HEK293 (cell line): ENCODE measurements at regions not wholly inside any gene's neighbourhood (a gene's known extent, or its start where the extent isn't known, plus 50 kb on each side); places are given as distances from the start of the nearest gene placed in this dataset.

ENCODE experiments used
- CTCF ChIA-PET: fragments of 350-600 bp; formaldehyde crosslinking; extraction: SDS; loops from one replicate; lab custom pipeline; 2021; ENCODE audit warnings: antibody characterized with exemption; lab: Yijun Ruan, JAX
- POLR2A ChIA-PET: fragments of 300-600 bp; formaldehyde crosslinking; extraction: SDS; loops from one replicate; lab custom pipeline; 2020; ENCODE audit warnings: antibody characterized with exemption, inconsistent platforms; lab: Yijun Ruan, JAX
- H3K27ac ChIP-seq: fragments of 200-500 bp; sonication (Bioruptor generic); 2 replicates; pipeline ENCODE4 v1.5.1; 2014; ENCODE audit warnings: low read depth, low read length, control low read depth, inconsistent platforms; ENCODE audit errors: extremely low read depth
- H3K36me3 ChIP-seq, 2 experiments: fragments of 200-500 bp in 1 of 2; sonication (Bioruptor generic) in 1 of 2; 1 replicate in 1 of 2; 2 replicates in 1 of 2; pipeline ENCODE4 v1.5.1; 2014 to 2017; ENCODE audit warnings: inconsistent platforms in 2 of 2, low read length in 2 of 2; ENCODE audit not compliant: control insufficient read depth in 2 of 2, insufficient read depth in 1 of 2
- H3K4me1 ChIP-seq: fragments of 200-500 bp; sonication (Bioruptor generic); 2 replicates; pipeline ENCODE4 v1.5.1; 2014; ENCODE audit warnings: mild to moderate bottlenecking, low read length, inconsistent platforms; ENCODE audit not compliant: control insufficient read depth, insufficient read depth
- H3K4me3 ChIP-seq: 2 replicates; pipeline ENCODE4 v1.5.1; 2011; ENCODE audit warnings: low read depth, mild to moderate bottlenecking, control low read depth, low read length, moderate library complexity
- H3K9me3 ChIP-seq: fragments of 200-500 bp; sonication (Bioruptor generic); 2 replicates; pipeline ENCODE4 v1.5.1; 2014; ENCODE audit warnings: low read depth, low read length, inconsistent platforms; ENCODE audit not compliant: control insufficient read depth, insufficient read depth
- BCL11A ChIP-seq: fragments of 450-650 bp; formaldehyde crosslinking; IDR thresholded peaks from 2 replicates; pipeline ENCODE4 v1.5.1; 2016; ENCODE audit warnings: low read depth, missing biosample characterization, missing genetic modification characterization
- BCL6B ChIP-seq: fragments of 450-650 bp; formaldehyde crosslinking; IDR thresholded peaks from 2 replicates; pipeline ENCODE4 v1.5.1; 2017; ENCODE audit warnings: missing biosample characterization, missing genetic modification characterization
- GLI4 ChIP-seq: fragments of 450-650 bp; formaldehyde crosslinking; IDR thresholded peaks from 2 replicates; pipeline ENCODE4 v1.5.1; 2016; ENCODE audit warnings: missing biosample characterization, missing genetic modification characterization
- PRDM1 ChIP-seq: fragments of 450-650 bp; formaldehyde crosslinking; IDR thresholded peaks from 2 replicates; pipeline ENCODE4; 2016; ENCODE audit warnings: missing biosample characterization, missing genetic modification characterization
- REST ChIP-seq: fragments of 450-650 bp; formaldehyde crosslinking; IDR thresholded peaks from 2 replicates; pipeline ENCODE4 v1.5.1; 2016; ENCODE audit warnings: missing biosample characterization, missing genetic modification characterization
- SETDB1 ChIP-seq: IDR thresholded peaks from one replicate; pipeline ENCODE4 v1.6.1; 2017; ENCODE audit warnings: mild to moderate bottlenecking, low read length, moderate library complexity, mixed read lengths; ENCODE audit not compliant: insufficient read length
- WT1 ChIP-seq: fragments of 450-650 bp; formaldehyde crosslinking; IDR thresholded peaks from 2 replicates; pipeline ENCODE4 v1.5.1; 2016; ENCODE audit warnings: missing biosample characterization, missing genetic modification characterization
- ZBTB10 ChIP-seq: fragments of 450-650 bp; formaldehyde crosslinking; IDR thresholded peaks from 2 replicates; pipeline ENCODE4 v1.5.1; 2016; ENCODE audit warnings: missing biosample characterization, missing genetic modification characterization
- ZNF10 ChIP-seq: fragments of 450-650 bp; formaldehyde crosslinking; IDR thresholded peaks from 2 replicates; pipeline ENCODE4 v1.5.1; 2017; ENCODE audit warnings: missing biosample characterization, missing genetic modification characterization
- ZNF112 ChIP-seq: fragments of 450-650 bp; formaldehyde crosslinking; IDR thresholded peaks from 2 replicates; pipeline ENCODE4 v1.5.0; 2017; ENCODE audit warnings: missing biosample characterization, missing genetic modification characterization
- ZNF132 ChIP-seq: fragments of 450-650 bp; formaldehyde crosslinking; IDR thresholded peaks from 2 replicates; pipeline ENCODE4 v1.5.1; 2017; ENCODE audit warnings: missing biosample characterization, missing genetic modification characterization, borderline replicate concordance
- ZNF2 ChIP-seq: fragments of 450-650 bp; formaldehyde crosslinking; IDR thresholded peaks from 2 replicates; pipeline ENCODE4 v1.5.1; 2016; ENCODE audit warnings: missing biosample characterization, missing genetic modification characterization
- ZNF214 ChIP-seq: fragments of 450-650 bp; formaldehyde crosslinking; IDR thresholded peaks from 2 replicates; pipeline ENCODE4 v1.5.1; 2017; ENCODE audit warnings: missing biosample characterization, mild to moderate bottlenecking, missing genetic modification characterization, borderline replicate concordance
- ZNF354C ChIP-seq: fragments of 450-650 bp; formaldehyde crosslinking; IDR thresholded peaks from 2 replicates; pipeline ENCODE4 v1.5.1; 2016; ENCODE audit warnings: missing biosample characterization, missing genetic modification characterization, low read depth, borderline replicate concordance
- ZNF366 ChIP-seq: fragments of 450-650 bp; formaldehyde crosslinking; conservative IDR thresholded peaks from 2 replicates; pipeline ENCODE4 v1.5.1; 2016; ENCODE audit warnings: missing biosample characterization, missing genetic modification characterization
- ZNF433 ChIP-seq: fragments of 450-650 bp; formaldehyde crosslinking; IDR thresholded peaks from 2 replicates; pipeline ENCODE4 v1.5.1; 2016; ENCODE audit warnings: missing biosample characterization, missing genetic modification characterization, low read depth
- ZNF48 ChIP-seq: fragments of 450-650 bp; formaldehyde crosslinking; IDR thresholded peaks from 2 replicates; pipeline ENCODE4 v1.5.1; 2016; ENCODE audit warnings: missing biosample characterization, missing genetic modification characterization
- ZNF513 ChIP-seq: fragments of 450-650 bp; IDR thresholded peaks from 2 replicates; pipeline ENCODE4 v1.5.1; 2018; ENCODE audit warnings: missing biosample characterization, missing genetic modification characterization
- ZNF518A ChIP-seq: fragments of 450-650 bp; formaldehyde crosslinking; conservative IDR thresholded peaks from 2 replicates; pipeline ENCODE4 v1.5.1; 2016; ENCODE audit warnings: low read depth, missing biosample characterization, missing genetic modification characterization
- ZNF571 ChIP-seq: fragments of 450-650 bp; formaldehyde crosslinking; IDR thresholded peaks from 2 replicates; pipeline ENCODE4 v1.5.0; 2017; ENCODE audit warnings: missing biosample characterization, missing genetic modification characterization
- ZNF629 ChIP-seq: fragments of 450-650 bp; formaldehyde crosslinking; IDR thresholded peaks from 2 replicates; pipeline ENCODE4 v1.5.1; 2017; ENCODE audit warnings: missing biosample characterization, missing genetic modification characterization
- ZNF664 ChIP-seq: fragments of 450-650 bp; formaldehyde crosslinking; IDR thresholded peaks from 2 replicates; pipeline ENCODE4 v1.5.1; 2016; ENCODE audit warnings: missing biosample characterization, missing genetic modification characterization

GRCh38 chr10:83522456-83522855 is 616.9 kb upstream of the GHITM start (continued):
- TF ChIP-seq ZNF518A (tag by site-specific recombination): no peak
- TF ChIP-seq ZNF132 (tag by site-specific recombination): no peak
- TF ChIP-seq PRDM1: no peak
- no peak for TF ChIP-seq SETDB1
- no peak for TF ChIP-seq ZNF48
- no peak for TF ChIP-seq BCL11A (tag by site-specific recombination)
- no peak for TF ChIP-seq ZNF366 (tag by site-specific recombination)
- TF ChIP-seq ZNF2 (tag by site-specific recombination): no peak
- no peak for TF ChIP-seq ZBTB10 (tag by site-specific recombination)
- TF ChIP-seq ZNF112 (tag by site-specific recombination): no peak
- TF ChIP-seq WT1 (tag by site-specific recombination): no peak
- TF ChIP-seq REST: no peak
- TF ChIP-seq ZNF513 (tag by site-specific recombination): no peak
- TF ChIP-seq ZNF214 (tag by site-specific recombination): no peak

GRCh38 chr10:83522881-83523386 is 616.4 kb upstream of the GHITM start:
- H3K4me1 ChIP-seq: no peaks in the 10 kb centered on the region
- POLR2A ChIA-PET: no interaction called here
- H3K36me3 ChIP-seq: no peaks in the 10 kb centered on the region
- CTCF ChIA-PET: interaction anchor here (0.8 kb wide), 1 partner anchor 727 kb away, joined by 3 read pairs; no protein-coding TSS in a partner anchor
- no peak overlapping the region for H3K4me3 ChIP-seq
- no peaks in the 10 kb centered on the region for H3K9me3 ChIP-seq
- H3K27ac ChIP-seq: no peak overlapping the region
- no peak for TF ChIP-seq ZNF571 (tag by site-specific recombination)
- no peak for TF ChIP-seq GLI4
- no peak for TF ChIP-seq ZNF513 (tag by site-specific recombination)
- TF ChIP-seq ZNF433: no peak
- no peak for TF ChIP-seq WT1 (tag by site-specific recombination)
- TF ChIP-seq ZNF629 (tag by site-specific recombination): no peak
- TF ChIP-seq ZNF10 (tag by site-specific recombination): no peak
- no peak for TF ChIP-seq ZNF354C (tag by site-specific recombination)
- TF ChIP-seq ZNF664 (tag by site-specific recombination): no peak
- no peak for TF ChIP-seq BCL6B (tag by site-specific recombination)
